Astrocyte (in vitro differentiated cells and primary cell): ENCODE measurements at regions not wholly inside any gene's neighbourhood (a gene's known extent, or its start where the extent isn't known, plus 50 kb on each side); places are given as distances from the start of the nearest gene placed in this dataset.

Experiments used
- DNase-seq: peaks from one replicate; pipeline ENCODE4 v3.0.0-alpha.2; 2010; ENCODE audit warnings: low read depth
- FAIRE-seq: peaks from 2 replicates; lab custom pipeline; 2011; peaks lifted over from hg19 to GRCh38; lab: Jason Lieb, UNC
- H2AFZ ChIP-seq: 2 replicates; pipeline ENCODE4 v1.6.0; 2012; ENCODE audit warnings: low read depth, low read length, inconsistent platforms
- H3K27ac ChIP-seq: 2 replicates; pipeline ENCODE4 v1.5.1; 2011; ENCODE audit warnings: low read depth, low read length, inconsistent platforms
- H3K27me3 ChIP-seq: 2 replicates; pipeline ENCODE4 v1.6.0; 2011; ENCODE audit warnings: low read length, inconsistent platforms; ENCODE audit not compliant: insufficient read depth
- H3K36me3 ChIP-seq: 2 replicates; pipeline ENCODE4 v1.5.1; 2011; ENCODE audit warnings: low read length, inconsistent platforms; ENCODE audit not compliant: insufficient read depth
- H3K4me1 ChIP-seq: 2 replicates; pipeline ENCODE4 v1.5.1; 2011; ENCODE audit warnings: low read length, inconsistent platforms; ENCODE audit not compliant: insufficient read depth
- H3K4me2 ChIP-seq: 2 replicates; pipeline ENCODE4 v1.6.0; 2012; ENCODE audit warnings: low read length, inconsistent platforms
- H3K4me3 ChIP-seq: 2 replicates; pipeline ENCODE4 v1.5.1; 2011; ENCODE audit warnings: low read depth, mild to moderate bottlenecking, low read length, inconsistent platforms; ENCODE audit not compliant: insufficient read depth
- H3K79me2 ChIP-seq: 2 replicates; pipeline ENCODE4 v1.6.0; 2012; ENCODE audit warnings: mild to moderate bottlenecking, low read length, inconsistent platforms; ENCODE audit not compliant: insufficient read depth
- H3K9ac ChIP-seq: 2 replicates; pipeline ENCODE4 v1.6.0; 2012; ENCODE audit warnings: mild to moderate bottlenecking, low read length, inconsistent platforms
- H3K9me3 ChIP-seq: 2 replicates; pipeline ENCODE4 v1.5.1; 2012; ENCODE audit warnings: low read depth, mild to moderate bottlenecking, low read length, inconsistent platforms; ENCODE audit not compliant: insufficient read depth
- H4K20me1 ChIP-seq: 2 replicates; pipeline ENCODE4 v1.6.0; 2012; ENCODE audit warnings: low read length, inconsistent platforms; ENCODE audit not compliant: insufficient read depth
- H3K27ac Mint-ChIP-seq: one replicate; pipeline ENCODE4 v1.8.0; 2021; ENCODE audit warnings: mild to moderate bottlenecking, mixed read lengths; ENCODE audit not compliant: unreplicated experiment
- H3K27me3 Mint-ChIP-seq: one replicate; pipeline ENCODE4 v1.8.0; 2021; ENCODE audit warnings: low read depth, mixed read lengths; ENCODE audit not compliant: unreplicated experiment
- H3K36me3 Mint-ChIP-seq: one replicate; pipeline ENCODE4 v1.8.0; 2021; ENCODE audit warnings: low read depth, mixed read lengths; ENCODE audit not compliant: unreplicated experiment
- H3K4me1 Mint-ChIP-seq: one replicate; pipeline ENCODE4 v1.8.0; 2021; ENCODE audit warnings: low read depth, mixed read lengths; ENCODE audit not compliant: unreplicated experiment
- H3K4me3 Mint-ChIP-seq: one replicate; pipeline ENCODE4 v1.8.0; 2021; ENCODE audit warnings: mild to moderate bottlenecking, moderate library complexity, mixed read lengths; ENCODE audit not compliant: unreplicated experiment
- H3K9me3 Mint-ChIP-seq: one replicate; pipeline ENCODE4 v1.8.0; 2021; ENCODE audit warnings: mild to moderate bottlenecking, mixed read lengths; ENCODE audit not compliant: unreplicated experiment
- CTCF ChIP-seq: IDR thresholded peaks from 2 replicates; pipeline ENCODE4 v1.5.1; 2011; ENCODE audit warnings: low read depth, mild to moderate bottlenecking, inconsistent platforms, low read length, moderate library complexity; ENCODE audit not compliant: insufficient read depth
- EZH2 ChIP-seq: IDR thresholded peaks from 2 replicates; pipeline ENCODE4 v1.6.1; 2012; ENCODE audit warnings: mild to moderate bottlenecking, low read length, inconsistent platforms; ENCODE audit not compliant: insufficient read depth

DNA sequence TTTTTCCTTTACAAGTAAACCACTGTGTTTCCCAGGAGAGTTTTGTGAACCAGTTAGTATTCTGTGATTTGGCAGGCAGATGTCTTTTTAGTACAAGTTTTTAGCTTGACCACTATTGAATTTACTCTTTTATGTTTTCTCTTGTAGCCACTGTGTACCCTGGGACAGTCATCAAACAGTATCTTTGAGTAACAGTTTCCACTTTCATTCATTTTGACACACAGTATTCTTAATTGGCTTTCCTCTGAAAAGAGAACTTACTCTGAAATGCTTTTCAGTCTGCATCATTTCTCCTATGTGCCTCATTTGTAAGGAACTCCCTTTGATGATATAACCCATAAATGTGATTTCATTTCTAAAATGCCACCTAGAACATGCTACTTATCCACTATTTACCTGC, 476.5 kb downstream of the PDGFC start:
- no peaks in the 10 kb centered on the region for H3K9me3 ChIP-seq
- Mint-ChIP-seq H3K27ac (no peak overlapping the region), H3K36me3 (no peaks in the 10 kb centered on the region), H3K9me3 (no peaks in the 10 kb centered on the region), H3K27me3 (no peaks in the 10 kb centered on the region), H3K4me1 (peaks cover 8% of the 10 kb centered on the region), H3K4me3 (no peak overlapping the region)
- no peak overlapping the region for H3K9ac ChIP-seq
- H3K4me1 ChIP-seq, result no peaks in the 10 kb centered on the region
- no peak overlapping the region for H3K4me3 ChIP-seq
- H3K27me3 ChIP-seq, result no peaks in the 10 kb centered on the region
- no peak overlapping the region for H3K4me2 ChIP-seq
- no peaks in the 10 kb centered on the region for H3K79me2 ChIP-seq
- FAIRE-seq (no peak), DNase-seq (peak; percentile 46)
- no peak overlapping the region for H2AFZ ChIP-seq
- no peaks in the 10 kb centered on the region for H3K36me3 ChIP-seq
- no peak for TF ChIP-seq CTCF
- TF ChIP-seq EZH2, result no peak
- H4K20me1 ChIP-seq, result no peaks in the 10 kb centered on the region
- H3K27ac ChIP-seq, result no peak overlapping the region

GRCh38 chr4:156493858-156494257, 477.7 kb downstream of the PDGFC start:
- H3K79me2 ChIP-seq, result no peaks in the 10 kb centered on the region
- no peaks in the 10 kb centered on the region for H3K27me3 Mint-ChIP-seq
- no peaks in the 10 kb centered on the region for H3K9me3 ChIP-seq
- no peaks in the 10 kb centered on the region for H3K36me3 Mint-ChIP-seq
- H2AFZ ChIP-seq, result no peak overlapping the region
- TF ChIP-seq EZH2 (no peak), CTCF (no peak)
- no peak overlapping the region for H3K9ac ChIP-seq
- no peaks in the 10 kb centered on the region for H3K4me1 ChIP-seq
- no peak overlapping the region for H3K4me2 ChIP-seq
- no peak overlapping the region for H3K27ac Mint-ChIP-seq
- H3K27ac ChIP-seq, result no peak overlapping the region
- H3K4me3 ChIP-seq, result no peak overlapping the region
- peaks cover 8% of the 10 kb centered on the region for H3K4me1 Mint-ChIP-seq
- H3K4me3 Mint-ChIP-seq, result no peak overlapping the region
- DNase-seq, result peak; percentile 71
- H3K27me3 ChIP-seq, result no peaks in the 10 kb centered on the region
- no peaks in the 10 kb centered on the region for H3K36me3 ChIP-seq
- H3K9me3 Mint-ChIP-seq, result no peaks in the 10 kb centered on the region
- FAIRE-seq, result peak; percentile 56
- H4K20me1 ChIP-seq, result no peaks in the 10 kb centered on the region

- Mint-ChIP-seq H3K27ac (no peak overlapping the region), H3K27me3 (no peaks in the 10 kb centered on the region), H3K4me1 (peaks cover 3% of the 10 kb centered on the region), H3K36me3 (no peaks in the 10 kb centered on the region), H3K4me3 (no peak overlapping the region), H3K9me3 (peaks cover 1% of the 10 kb centered on the region)
- H2AFZ ChIP-seq, result no peak overlapping the region
- DNase-seq, result no peak
- no peaks in the 10 kb centered on the region for H3K36me3 ChIP-seq
- no peak for FAIRE-seq
- TF ChIP-seq CTCF (no peak), EZH2 (no peak)
- H3K79me2 ChIP-seq, result no peaks in the 10 kb centered on the region
- no peak overlapping the region for H3K9ac ChIP-seq
- no peak overlapping the region for H3K27ac ChIP-seq
- H3K27me3 ChIP-seq, result no peaks in the 10 kb centered on the region
- H3K4me3 ChIP-seq, result no peak overlapping the region
- H3K4me2 ChIP-seq, result no peak overlapping the region
- H3K9me3 ChIP-seq, result no peaks in the 10 kb centered on the region
- no peaks in the 10 kb centered on the region for H3K4me1 ChIP-seq
- H4K20me1 ChIP-seq, result no peaks in the 10 kb centered on the region
These were observed 484.5 kb downstream of the PDGFC start for GRCh38 chr4:156487107-156487506.
